Right kidney (tissue), 1 donor: ENCODE measurements at regions not wholly inside any gene's neighbourhood (a gene's known extent, or its start where the extent isn't known, plus 50 kb on each side); places are given as distances from the start of the nearest gene placed in this dataset.

ENCODE experiments used
- DNase-seq: peaks from one replicate; pipeline ENCODE4 v3.0.0-alpha.2; 2016

- DNase-seq = no peak
Observed at GRCh38 chr7:117973975-117974374, 100.7 kb upstream of the CTTNBP2 start.

- DNase-seq = no peak
Observed at GRCh38 chr7:117974891-117975290, 101.7 kb upstream of the CTTNBP2 start.

- DNase-seq = no peak
Observed at GRCh38 chr7:117975476-117975875, 102.2 kb upstream of the CTTNBP2 start.

- DNase-seq = no peak
Observed at GRCh38 chr7:117979954-117980497, 106.8 kb upstream of the CTTNBP2 start.

- DNase-seq = peak; percentile 45
Observed at GRCh38 chr7:117982071-117983055, 109.1 kb upstream of the CTTNBP2 start.

GRCh38 chr7:117986645-117987269, 113.5 kb upstream of the CTTNBP2 start:
- no peak for DNase-seq

- no peak for DNase-seq
Observed at GRCh38 chr7:117990834-117991233, 117.6 kb upstream of the CTTNBP2 start.

- DNase-seq = peak; percentile 25
Observed at GRCh38 chr7:117992635-117993376, 119.6 kb upstream of the CTTNBP2 start.

- DNase-seq = peak; percentile 30
Observed at GRCh38 chr7:117993377-117994003, 120.2 kb upstream of the CTTNBP2 start.

- no peak for DNase-seq
Observed at GRCh38 chr7:117995850-117996650, 122.8 kb upstream of the CTTNBP2 start.

- no peak for DNase-seq
Observed at GRCh38 chr7:117997862-117998825, 124.9 kb upstream of the CTTNBP2 start.

- peak; percentile 11 for DNase-seq
Observed at GRCh38 chr7:118000480-118001202, 127.4 kb upstream of the CTTNBP2 start.

- DNase-seq = no peak
Observed at GRCh38 chr7:118003476-118003875, 130.2 kb upstream of the CTTNBP2 start.

GRCh38 chr7:118005026-118005425, 131.8 kb upstream of the CTTNBP2 start:
- DNase-seq = no peak

GRCh38 chr7:118006979-118007378, 133.7 kb upstream of the CTTNBP2 start:
- DNase-seq = no peak

GRCh38 chr7:118009419-118009818, 136.2 kb upstream of the CTTNBP2 start:
- no peak for DNase-seq

GRCh38 chr7:118011652-118012051, 138.4 kb upstream of the CTTNBP2 start:
- no peak for DNase-seq

- DNase-seq = no peak
Observed at GRCh38 chr7:118013252-118014010, 140.2 kb upstream of the CTTNBP2 start.
